T1000 (cell line): ENCODE measurements at regions not wholly inside any gene's neighbourhood (a gene's known extent, or its start where the extent isn't known, plus 50 kb on each side); places are given as distances from the start of the nearest gene placed in this dataset.
"Not testable (repeated sequence)": the region's sequence is repeated elsewhere in the genome, so short reads cannot be mapped to it uniquely, and the experiment has no call there.

Source experiments
- DNase-seq: peaks from one replicate; lab custom pipeline; 2025; ENCODE audit warnings: mixed read lengths; lab: John Stamatoyannopoulos, UW

- DNase-seq = no peak
Observed at GRCh38 chr3:6750782-6751181, 110.1 kb upstream of the GRM7 start.

- DNase-seq = no peak
Observed at GRCh38 chr3:6753536-6753935, 107.4 kb upstream of the GRM7 start.

GRCh38 chr3:6769532-6770396 is 91.2 kb upstream of the GRM7 start:
- DNase-seq = not testable (repeated sequence)

GRCh38 chr3:6770397-6770690 is 90.6 kb upstream of the GRM7 start:
- DNase-seq = no peak

GRCh38 chr3:6771171-6771570 is 89.7 kb upstream of the GRM7 start:
- DNase-seq = no peak

- DNase-seq = no peak
Observed at GRCh38 chr3:6779140-6779539, 81.8 kb upstream of the GRM7 start.

- DNase-seq = no peak
Observed at GRCh38 chr3:6781092-6781491, 79.8 kb upstream of the GRM7 start.

GRCh38 chr3:6785726-6786125 is 75.2 kb upstream of the GRM7 start:
- DNase-seq = no peak

- no peak for DNase-seq
Observed at GRCh38 chr3:6791161-6791560, 69.8 kb upstream of the GRM7 start.

- no peak for DNase-seq
Observed at GRCh38 chr3:6799264-6799915, 61.5 kb upstream of the GRM7 start.

- DNase-seq = no peak
Observed at GRCh38 chr3:6803619-6804018, 57.3 kb upstream of the GRM7 start.

GRCh38 chr3:6805236-6805635 is 55.7 kb upstream of the GRM7 start:
- no peak for DNase-seq

GRCh38 chr3:6806991-6807390 is 53.9 kb upstream of the GRM7 start:
- no peak for DNase-seq

- DNase-seq = peak; percentile 19
Observed at GRCh38 chr3:6807967-6808588, 52.8 kb upstream of the GRM7 start.

GRCh38 chr3:6809349-6809748 is 51.6 kb upstream of the GRM7 start:
- DNase-seq = no peak
